Activated naive CD8-positive, alpha-beta T cell treated with anti-CD3 and anti-CD28 coated beads, Interleukin-2, amount 50 U/mL, for 24 hours (primary cell): ENCODE measurements at regions not wholly inside any gene's neighbourhood (a gene's known extent, or its start where the extent isn't known, plus 50 kb on each side); places are given as distances from the start of the nearest gene placed in this dataset.
"Not testable (repeated sequence)": the region's sequence is repeated elsewhere in the genome, so short reads cannot be mapped to it uniquely, and the experiment has no call there.

Source experiments
- ATAC-seq: fragments of 150-1000 bp; cut with Tn5 transposase; one replicate; pipeline ENCODE4 v1.10.0; 2021
- DNase-seq: peaks from one replicate; pipeline ENCODE4 v3.0.0; 2021
- H3K27ac Mint-ChIP-seq: one replicate; pipeline ENCODE4 v1.8.0; 2021; ENCODE audit warnings: mild to moderate bottlenecking, mixed read lengths
- H3K27me3 Mint-ChIP-seq: one replicate; pipeline ENCODE4 v1.8.0; 2021; ENCODE audit warnings: mixed read lengths
- H3K36me3 Mint-ChIP-seq: one replicate; pipeline ENCODE4 v1.8.0; 2021; ENCODE audit warnings: low read depth, mixed read lengths
- H3K4me1 Mint-ChIP-seq: one replicate; pipeline ENCODE4 v1.8.0; 2021; ENCODE audit warnings: mixed read lengths
- H3K4me3 Mint-ChIP-seq: one replicate; pipeline ENCODE4 v1.8.0; 2021; ENCODE audit warnings: mild to moderate bottlenecking, moderate library complexity, mixed read lengths
- H3K9me3 Mint-ChIP-seq: one replicate; pipeline ENCODE4 v1.8.0; 2021; ENCODE audit warnings: mixed read lengths

GRCh38 chr10:65197935-65198334, 1676.7 kb downstream of the REEP3 start:
- Mint-ChIP-seq H3K27ac (no peak overlapping the region), H3K27me3 (no peaks in the 10 kb centered on the region), H3K4me1 (no peaks in the 10 kb centered on the region), H3K4me3 (no peak overlapping the region), H3K9me3 (no peaks in the 10 kb centered on the region), H3K36me3 (no peaks in the 10 kb centered on the region)
- DNase-seq (no peak), ATAC-seq (no peak)

DNA sequence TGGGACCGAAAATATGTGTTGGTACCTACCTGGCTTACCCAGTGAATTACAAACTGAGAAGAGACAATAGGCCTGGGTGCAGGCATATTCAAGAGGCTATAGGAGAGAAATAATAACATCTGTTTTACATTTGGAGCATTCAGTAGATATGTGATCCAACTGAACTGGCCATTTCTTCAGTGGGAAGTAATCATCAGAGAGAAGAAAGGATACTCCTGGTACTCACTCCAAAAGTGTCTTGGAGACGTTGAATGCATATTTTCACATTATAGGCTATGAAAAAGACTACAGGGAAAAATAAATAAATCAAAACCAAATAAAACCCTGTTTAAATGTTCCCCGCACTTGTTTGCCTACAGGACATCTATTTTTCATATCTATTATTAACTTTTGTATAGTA, 1680.3 kb downstream of the REEP3 start:
- H3K4me1 Mint-ChIP-seq, result no peaks in the 10 kb centered on the region
- no peak for DNase-seq
- no peak overlapping the region for H3K4me3 Mint-ChIP-seq
- no peak overlapping the region for H3K27ac Mint-ChIP-seq
- H3K36me3 Mint-ChIP-seq, result no peaks in the 10 kb centered on the region
- H3K9me3 Mint-ChIP-seq, result peaks cover 3% of the 10 kb centered on the region
- no peaks in the 10 kb centered on the region for H3K27me3 Mint-ChIP-seq
- ATAC-seq, result no peak

GRCh38 chr10:65204999-65205398, 1683.8 kb downstream of the REEP3 start:
- H3K27ac Mint-ChIP-seq, result no peak overlapping the region
- no peaks in the 10 kb centered on the region for H3K36me3 Mint-ChIP-seq
- H3K27me3 Mint-ChIP-seq, result no peaks in the 10 kb centered on the region
- ATAC-seq (no peak), DNase-seq (no peak)
- H3K9me3 Mint-ChIP-seq, result peaks cover 3% of the 10 kb centered on the region
- no peak overlapping the region for H3K4me3 Mint-ChIP-seq
- no peaks in the 10 kb centered on the region for H3K4me1 Mint-ChIP-seq

DNA sequence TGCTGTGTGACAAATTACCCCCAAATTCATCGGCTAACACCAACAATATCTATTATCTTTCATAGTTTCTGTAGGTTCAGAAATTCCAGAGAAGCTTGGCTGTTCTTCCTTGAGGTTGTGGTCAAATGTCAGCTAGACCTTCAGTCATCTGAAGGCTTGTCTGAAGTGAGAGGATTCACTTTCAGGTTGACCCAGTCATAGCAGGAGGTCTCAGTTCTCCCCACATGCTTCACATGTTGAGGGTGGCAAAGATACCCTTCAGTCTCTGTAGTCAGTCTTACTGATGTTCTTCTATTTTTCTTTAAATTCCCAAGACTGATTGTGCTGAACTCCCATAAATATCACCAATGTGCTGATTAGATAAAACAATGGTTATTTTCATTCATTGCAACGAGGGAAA, 1692.0 kb downstream of the REEP3 start:
- no peaks in the 10 kb centered on the region for H3K4me1 Mint-ChIP-seq
- ATAC-seq (no peak), DNase-seq (no peak)
- no peaks in the 10 kb centered on the region for H3K27me3 Mint-ChIP-seq
- no peak overlapping the region for H3K27ac Mint-ChIP-seq
- no peaks in the 10 kb centered on the region for H3K36me3 Mint-ChIP-seq
- H3K4me3 Mint-ChIP-seq, result no peak overlapping the region
- no peaks in the 10 kb centered on the region for H3K9me3 Mint-ChIP-seq

GRCh38 chr10:65219444-65219843, 1698.2 kb downstream of the REEP3 start:
- Mint-ChIP-seq H3K36me3 (no peaks in the 10 kb centered on the region), H3K4me1 (no peaks in the 10 kb centered on the region), H3K4me3 (no peak overlapping the region), H3K9me3 (peaks cover 4% of the 10 kb centered on the region), H3K27me3 (no peaks in the 10 kb centered on the region), H3K27ac (no peak overlapping the region)
- no peak for ATAC-seq
- DNase-seq, result no peak

- Mint-ChIP-seq H3K9me3 (peaks cover 4% of the 10 kb centered on the region), H3K27me3 (no peaks in the 10 kb centered on the region), H3K4me1 (no peaks in the 10 kb centered on the region), H3K4me3 (no peak overlapping the region), H3K27ac (no peak overlapping the region), H3K36me3 (no peaks in the 10 kb centered on the region)
- ATAC-seq, result no peak
- no peak for DNase-seq
Measured at GRCh38 chr10:65231148-65231547, 1694.7 kb upstream of the LRRTM3 start.

DNA sequence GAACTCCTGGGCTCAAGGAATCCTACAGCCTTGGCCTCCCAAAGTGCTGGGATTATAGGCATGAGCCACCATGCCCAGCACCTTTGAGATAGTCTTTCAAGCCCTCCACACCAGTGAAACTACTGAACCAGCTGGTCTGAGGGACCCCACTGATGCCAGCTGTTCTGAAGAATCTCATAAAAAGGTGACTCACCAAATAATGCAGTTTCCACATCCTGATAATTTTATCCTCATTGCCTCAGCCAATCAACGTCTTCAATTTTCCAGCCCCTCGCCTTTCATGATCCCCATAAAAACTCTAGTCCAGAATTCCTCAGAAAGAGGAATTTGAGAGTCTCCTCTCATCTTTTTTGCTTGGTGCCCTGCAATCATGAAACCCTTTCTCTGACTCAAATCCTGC, 1691.6 kb upstream of the LRRTM3 start:
- Mint-ChIP-seq H3K9me3 (peaks cover 8% of the 10 kb centered on the region), H3K4me1 (no peaks in the 10 kb centered on the region)
- no peak for ATAC-seq

DNA sequence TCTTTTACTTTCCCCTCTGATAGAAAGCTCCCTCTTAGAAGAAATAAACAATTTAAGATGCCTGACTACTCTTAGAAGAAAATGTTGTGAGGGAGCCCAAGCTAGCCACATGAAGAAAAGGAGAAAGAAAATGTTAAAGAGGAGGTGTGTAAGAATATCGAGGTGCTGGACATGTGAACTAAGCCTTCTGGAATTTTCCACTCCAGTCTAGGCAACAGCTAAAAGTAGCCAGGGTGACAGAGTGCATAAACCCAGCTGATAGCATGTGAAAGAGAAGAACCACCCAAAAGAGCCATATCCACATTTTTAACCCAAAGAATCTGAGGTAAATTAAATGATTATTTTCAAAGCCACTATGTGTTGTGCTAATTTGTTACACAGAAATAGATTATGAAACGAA, 1690.6 kb upstream of the LRRTM3 start:
- H3K9me3 Mint-ChIP-seq, result peaks cover 4% of the 10 kb centered on the region
- no peaks in the 10 kb centered on the region for H3K4me1 Mint-ChIP-seq
- no peak for DNase-seq
- ATAC-seq, result no peak
- no peaks in the 10 kb centered on the region for H3K36me3 Mint-ChIP-seq
- H3K27ac Mint-ChIP-seq, result no peak overlapping the region
- no peak overlapping the region for H3K4me3 Mint-ChIP-seq
- no peaks in the 10 kb centered on the region for H3K27me3 Mint-ChIP-seq

More for the DNA sequence above, 1691.6 kb upstream of the LRRTM3 start:
- H3K27ac Mint-ChIP-seq, result no peak overlapping the region
- no peaks in the 10 kb centered on the region for H3K27me3 Mint-ChIP-seq
- DNase-seq, result no peak
- no peaks in the 10 kb centered on the region for H3K36me3 Mint-ChIP-seq
- no peak overlapping the region for H3K4me3 Mint-ChIP-seq

DNA sequence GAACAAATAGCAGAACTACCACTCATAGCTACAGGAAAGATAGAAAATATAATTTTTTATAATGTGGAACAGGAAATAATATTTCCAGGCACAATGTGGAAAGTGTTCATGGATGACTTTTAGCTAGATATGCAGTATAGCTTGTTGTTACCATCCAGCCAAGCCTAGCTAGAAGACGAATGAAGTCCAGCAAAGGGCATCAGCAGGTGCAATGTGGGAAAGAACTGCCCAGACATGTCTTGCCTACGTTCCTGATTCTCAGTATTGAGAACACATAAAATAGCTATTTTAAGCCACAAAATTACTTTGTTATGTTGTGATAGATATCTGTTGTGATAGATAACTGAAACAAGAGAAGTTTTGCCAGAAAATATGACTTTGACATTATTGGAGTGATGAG, 1690.0 kb upstream of the LRRTM3 start:
- H3K9me3 Mint-ChIP-seq, result peaks cover 4% of the 10 kb centered on the region

DNA sequence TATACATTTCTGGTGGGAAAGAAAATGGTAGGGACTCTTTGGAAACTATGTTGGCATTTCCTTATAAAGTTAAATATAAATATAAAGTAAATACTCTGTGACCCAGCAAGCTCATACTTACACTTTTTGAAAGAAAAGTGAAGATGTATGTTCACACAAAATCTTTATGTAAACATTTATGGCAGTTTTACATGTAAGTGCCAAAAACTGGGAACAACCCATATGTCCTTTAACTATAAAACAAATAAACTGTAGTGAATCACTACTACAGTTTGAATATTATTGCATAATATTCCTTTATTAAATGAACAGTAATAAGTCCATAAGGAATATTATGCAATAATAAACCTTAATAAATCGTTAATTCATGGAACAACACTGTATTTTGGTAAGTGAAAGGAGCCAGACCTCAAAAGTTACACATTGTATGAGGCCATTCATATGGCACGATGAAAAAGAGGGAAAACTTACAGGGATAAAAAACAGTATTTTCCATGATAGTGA, 1660.3 kb upstream of the LRRTM3 start:
- H3K9me3 Mint-ChIP-seq, result peaks cover 9% of the 10 kb centered on the region
- H3K27ac Mint-ChIP-seq, result no peak overlapping the region
- H3K27me3 Mint-ChIP-seq, result no peaks in the 10 kb centered on the region
- no peak overlapping the region for H3K4me3 Mint-ChIP-seq
- no peak for ATAC-seq
- DNase-seq, result no peak
- no peaks in the 10 kb centered on the region for H3K4me1 Mint-ChIP-seq
- H3K36me3 Mint-ChIP-seq, result no peaks in the 10 kb centered on the region

More for the DNA sequence above, 1690.0 kb upstream of the LRRTM3 start:
- DNase-seq, result no peak
- Mint-ChIP-seq H3K27me3 (no peaks in the 10 kb centered on the region), H3K4me3 (no peak overlapping the region), H3K27ac (no peak overlapping the region), H3K4me1 (no peaks in the 10 kb centered on the region), H3K36me3 (no peaks in the 10 kb centered on the region)
- no peak for ATAC-seq

DNA sequence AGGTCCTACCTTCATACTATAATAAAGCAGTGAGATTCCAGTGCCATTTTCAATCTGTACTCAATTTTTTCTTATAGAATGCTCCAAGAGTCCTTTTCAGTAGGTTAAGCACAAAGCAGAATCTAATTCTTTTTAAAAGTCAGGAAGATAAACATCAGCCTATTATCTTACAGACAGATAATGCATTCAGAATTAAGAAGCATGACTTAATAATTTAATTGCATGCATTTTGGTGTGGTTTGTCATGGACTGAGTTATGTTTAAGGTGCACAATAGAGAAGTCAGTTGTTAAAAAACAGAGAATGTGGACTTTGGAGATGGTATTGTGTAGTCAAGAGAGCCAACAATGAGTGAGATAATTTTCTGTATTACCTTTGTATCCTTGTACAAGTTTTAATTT, 1656.3 kb upstream of the LRRTM3 start:
- not testable (repeated sequence) for ATAC-seq, H3K4me1 Mint-ChIP-seq, H3K9me3 Mint-ChIP-seq, H3K27ac Mint-ChIP-seq, H3K27me3 Mint-ChIP-seq, H3K36me3 Mint-ChIP-seq, DNase-seq, H3K4me3 Mint-ChIP-seq

DNA sequence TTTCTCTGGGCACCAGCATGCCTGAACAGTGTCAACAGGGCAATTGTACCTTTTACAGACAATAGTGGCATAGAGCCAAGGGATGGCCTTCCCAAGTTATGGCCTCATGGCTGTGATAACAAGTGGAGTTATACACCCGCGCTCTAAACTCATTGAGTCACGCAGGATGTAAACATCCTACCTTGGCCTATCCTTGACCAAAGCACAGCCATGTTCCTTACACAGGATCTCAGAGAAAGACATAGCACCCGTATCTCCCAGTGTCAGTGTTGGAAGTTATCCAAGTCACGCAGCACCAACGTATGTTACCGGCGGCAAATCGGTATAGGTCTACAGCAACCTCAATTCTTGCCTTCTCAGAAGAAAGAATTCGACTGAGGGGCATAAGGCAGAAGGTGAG, 1654.9 kb upstream of the LRRTM3 start:
- ATAC-seq (no peak), DNase-seq (no peak)
- no peaks in the 10 kb centered on the region for H3K36me3 Mint-ChIP-seq
- no peak overlapping the region for H3K27ac Mint-ChIP-seq
- no peaks in the 10 kb centered on the region for H3K27me3 Mint-ChIP-seq
- no peaks in the 10 kb centered on the region for H3K4me1 Mint-ChIP-seq
- H3K9me3 Mint-ChIP-seq, result no peaks in the 10 kb centered on the region
- no peak overlapping the region for H3K4me3 Mint-ChIP-seq

DNA sequence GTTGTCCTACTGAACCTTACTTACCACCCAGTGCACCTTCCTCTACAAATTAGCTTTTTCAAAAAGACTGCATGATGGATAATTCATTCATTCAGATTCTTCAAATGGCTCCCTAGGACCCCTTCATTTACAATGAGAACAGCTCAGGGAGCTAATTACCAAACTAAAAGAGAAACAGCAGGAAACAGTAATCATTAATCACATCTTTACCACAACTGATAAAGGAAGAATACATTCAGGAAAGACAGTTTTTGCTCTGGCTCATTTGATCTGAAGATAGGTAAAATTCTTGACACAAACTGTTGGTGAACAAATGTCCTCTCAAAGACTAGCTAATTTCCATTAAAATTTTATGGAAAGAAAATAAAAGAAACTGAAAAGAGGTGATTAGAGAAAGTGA, 1652.7 kb upstream of the LRRTM3 start:
- H3K27me3 Mint-ChIP-seq, result no peaks in the 10 kb centered on the region
- H3K36me3 Mint-ChIP-seq, result no peaks in the 10 kb centered on the region
- H3K4me3 Mint-ChIP-seq, result no peak overlapping the region
- no peaks in the 10 kb centered on the region for H3K9me3 Mint-ChIP-seq
- DNase-seq (no peak), ATAC-seq (no peak)
- no peaks in the 10 kb centered on the region for H3K4me1 Mint-ChIP-seq
- H3K27ac Mint-ChIP-seq, result no peak overlapping the region

- no peak overlapping the region for H3K27ac Mint-ChIP-seq
- no peaks in the 10 kb centered on the region for H3K4me1 Mint-ChIP-seq
- H3K9me3 Mint-ChIP-seq, result peaks cover 5% of the 10 kb centered on the region
- no peaks in the 10 kb centered on the region for H3K36me3 Mint-ChIP-seq
- no peak overlapping the region for H3K4me3 Mint-ChIP-seq
- DNase-seq (no peak), ATAC-seq (no peak)
- no peaks in the 10 kb centered on the region for H3K27me3 Mint-ChIP-seq
Measured at GRCh38 chr10:65275296-65275695, 1650.5 kb upstream of the LRRTM3 start.

- Mint-ChIP-seq H3K27me3 (no peaks in the 10 kb centered on the region), H3K9me3 (peaks cover 9% of the 10 kb centered on the region), H3K27ac (no peak overlapping the region), H3K4me3 (no peak overlapping the region), H3K4me1 (no peaks in the 10 kb centered on the region), H3K36me3 (no peaks in the 10 kb centered on the region)
- ATAC-seq (no peak), DNase-seq (no peak)
Measured at GRCh38 chr10:65284495-65285041, 1641.3 kb upstream of the LRRTM3 start.

GRCh38 chr10:65285726-65286125, 1640.1 kb upstream of the LRRTM3 start:
- not testable (repeated sequence) for H3K36me3 Mint-ChIP-seq, DNase-seq, H3K4me1 Mint-ChIP-seq, ATAC-seq, H3K27ac Mint-ChIP-seq, H3K27me3 Mint-ChIP-seq, H3K4me3 Mint-ChIP-seq
- peaks cover 13% of the 10 kb centered on the region for H3K9me3 Mint-ChIP-seq
